Left lung (tissue), 4 donors: ENCODE measurements at regions not wholly inside any gene's neighbourhood (a gene's known extent, or its start where the extent isn't known, plus 50 kb on each side); places are given as distances from the start of the nearest gene placed in this dataset.
A peak's percentile ranks its signal among the peaks of the same experiment; 100 is the strongest.

ENCODE experiments used
- ATAC-seq: fragments of 200-7000 bp; cut with Tn5 transposase; one replicate; pipeline ENCODE4 v1.9.1; 2020; ENCODE audit warnings: moderate library complexity
- DNase-seq, 4 donors: peaks; one replicate each; pipeline ENCODE4 v3.0.0-alpha.2; 2013 to 2020
- H3K27ac ChIP-seq, 2 donors: fragments of 200-600 bp; sonication (generic) in 1 of 2; one replicate each; pipeline versions ENCODE4 v1.5.0 to v1.8.0; 2020 to 2021
- H3K27me3 ChIP-seq, 2 donors: fragments of 200-600 bp; sonication (generic) in 1 of 2; one replicate each; pipeline versions ENCODE4 v1.5.0 to v1.8.0; 2020 to 2021
- H3K36me3 ChIP-seq, 2 donors: fragments of 200-600 bp; sonication (generic) in 1 of 2; one replicate each; pipeline versions ENCODE4 v1.5.0 to v1.8.0; 2020 to 2021
- H3K4me1 ChIP-seq, 2 donors: fragments of 200-600 bp; one replicate each; pipeline ENCODE4 v1.8.0; 2021
- H3K4me3 ChIP-seq, 2 donors: fragments of 200-600 bp; sonication (generic) in 1 of 2; one replicate each; pipeline versions ENCODE4 v1.5.0 to v1.8.0; 2020 to 2021; ENCODE audit warnings: mild to moderate bottlenecking in 1 of 2
- H3K9me3 ChIP-seq, 2 donors: fragments of 200-600 bp; sonication (generic) in 1 of 2; one replicate each; pipeline versions ENCODE4 v1.5.0 to v1.8.0; 2020 to 2021
- CTCF ChIP-seq, 2 donors: fragments of 200-600 bp; sonication (generic) in 1 of 2; IDR thresholded peaks; one replicate each; pipeline versions ENCODE4 v1.5.0 to v1.8.0; 2021; ENCODE audit warnings: antibody characterized with exemption in 2 of 2
- intact Hi-C, 2 donors: fragments of 100-400 bp; cut with DNase I; formaldehyde crosslinking; loops; one replicate each; pipeline versions ENCODE4 v1.11.2 to v1.14.2; 2022
- donor health status: DM: no; HTN: yes; CAD: no.
- donor health status: DM: no; HTN: no; CAD: no.

- H3K27me3 ChIP-seq, result peaks cover 0 to 19% of the 10 kb centered on the region in 2 donors
- H3K27ac ChIP-seq, result peak overlapping the region; percentile 89 to 93
- no peaks in the 10 kb centered on the region for H3K9me3 ChIP-seq
- no peaks in the 10 kb centered on the region for H3K36me3 ChIP-seq
- intact Hi-C loops, result loop anchor here in 1 of 2 donors (5.0 kb wide), 1 partner anchor 150 kb away; the partner anchor contains the start of gene KLF4
- ATAC-seq (peak; percentile 89), DNase-seq (peak; percentile 88 to 98 (median 91))
- peak; percentile 20 to 31 for TF ChIP-seq CTCF (IDR thresholded peaks at IDR 0.05)
- H3K4me3 ChIP-seq, result peak overlapping the region; percentile 7 to 39
- H3K4me1 ChIP-seq, result peaks cover 0 to 32% of the 10 kb centered on the region in 2 donors
These were observed 148.2 kb upstream of the KLF4 start for GRCh38 chr9:107637421-107638420.

- no peaks in the 10 kb centered on the region for H3K9me3 ChIP-seq
- intact Hi-C loops, result loop anchor here in 1 of 2 donors (5.0 kb wide), 1 partner anchor 149 kb away; the partner anchor contains the start of gene KLF4
- H3K27me3 ChIP-seq, result peaks cover 0 to 19% of the 10 kb centered on the region in 2 donors
- ATAC-seq (no peak), DNase-seq (peak in 1 of 4 donors; percentile 20)
- H3K4me1 ChIP-seq, result peaks cover 0 to 32% of the 10 kb centered on the region in 2 donors
- TF ChIP-seq CTCF (IDR thresholded peaks at IDR 0.05), result no peak
- H3K4me3 ChIP-seq, result peak overlapping the region in 1 of 2 donors; percentile 39
- peak overlapping the region; percentile 89 to 93 for H3K27ac ChIP-seq
- H3K36me3 ChIP-seq, result no peaks in the 10 kb centered on the region
These were observed 147.2 kb upstream of the KLF4 start for GRCh38 chr9:107636571-107637381.

- TF ChIP-seq CTCF (IDR thresholded peaks at IDR 0.05), result no peak
- intact Hi-C loops, result loop anchor here in 1 of 2 donors (5.0 kb wide), 1 partner anchor 148 kb away; the partner anchor contains the start of gene KLF4
These were observed 146.2 kb upstream of the KLF4 start for GRCh38 chr9:107635803-107636174.

GRCh38 chr9:107635101-107635802, 145.7 kb upstream of the KLF4 start:
- DNase-seq, result no peak
- Histone ChIP-seq H3K27me3 (peaks cover 0 to 19% of the 10 kb centered on the region in 2 donors), H3K4me1 (peaks cover 0 to 32% of the 10 kb centered on the region in 2 donors), H3K9me3 (no peaks in the 10 kb centered on the region), H3K4me3 (no peak overlapping the region), H3K27ac (no peak overlapping the region), H3K36me3 (no peaks in the 10 kb centered on the region)
- ATAC-seq, result no peak
- no peak for TF ChIP-seq CTCF (IDR thresholded peaks at IDR 0.05)
- intact Hi-C loops, result loop anchor here in 1 of 2 donors (5.0 kb wide), 1 partner anchor 148 kb away; the partner anchor contains the start of gene KLF4

More at GRCh38 chr9:107635803-107636174, 146.2 kb upstream of the KLF4 start:
- ATAC-seq (no peak), DNase-seq (no peak)
- Histone ChIP-seq H3K9me3 (no peaks in the 10 kb centered on the region), H3K4me3 (no peak overlapping the region), H3K27ac (no peak overlapping the region), H3K4me1 (peaks cover 0 to 32% of the 10 kb centered on the region in 2 donors), H3K27me3 (peaks cover 0 to 19% of the 10 kb centered on the region in 2 donors), H3K36me3 (no peaks in the 10 kb centered on the region)
